ENCODE measurements at regions not wholly inside any gene's neighbourhood (a gene's known extent, or its start where the extent isn't known, plus 50 kb on each side); places are given as distances from the start of the nearest gene placed in this dataset.

DNA sequence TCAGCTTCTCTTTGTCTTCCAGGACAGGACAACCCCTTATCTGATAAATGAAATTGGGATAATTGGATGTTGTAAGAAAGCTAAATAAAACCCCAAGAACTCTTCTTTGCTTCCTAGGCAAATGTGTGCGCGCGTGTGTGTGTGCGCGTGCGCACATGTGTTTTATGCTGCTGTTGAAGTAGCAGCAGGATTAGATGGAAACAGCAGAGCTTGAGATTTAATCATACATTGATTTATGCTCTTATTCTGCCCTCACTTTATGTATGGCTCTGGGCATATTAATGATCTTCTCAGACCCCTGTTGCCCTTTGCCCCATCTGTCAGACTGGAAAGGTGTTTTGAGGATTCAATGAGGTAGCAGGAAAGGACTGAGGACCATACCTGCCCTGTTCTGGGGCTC, 324.0 kb upstream of the MAP3K7 start:
- TF ChIP-seq, protein P1, sequence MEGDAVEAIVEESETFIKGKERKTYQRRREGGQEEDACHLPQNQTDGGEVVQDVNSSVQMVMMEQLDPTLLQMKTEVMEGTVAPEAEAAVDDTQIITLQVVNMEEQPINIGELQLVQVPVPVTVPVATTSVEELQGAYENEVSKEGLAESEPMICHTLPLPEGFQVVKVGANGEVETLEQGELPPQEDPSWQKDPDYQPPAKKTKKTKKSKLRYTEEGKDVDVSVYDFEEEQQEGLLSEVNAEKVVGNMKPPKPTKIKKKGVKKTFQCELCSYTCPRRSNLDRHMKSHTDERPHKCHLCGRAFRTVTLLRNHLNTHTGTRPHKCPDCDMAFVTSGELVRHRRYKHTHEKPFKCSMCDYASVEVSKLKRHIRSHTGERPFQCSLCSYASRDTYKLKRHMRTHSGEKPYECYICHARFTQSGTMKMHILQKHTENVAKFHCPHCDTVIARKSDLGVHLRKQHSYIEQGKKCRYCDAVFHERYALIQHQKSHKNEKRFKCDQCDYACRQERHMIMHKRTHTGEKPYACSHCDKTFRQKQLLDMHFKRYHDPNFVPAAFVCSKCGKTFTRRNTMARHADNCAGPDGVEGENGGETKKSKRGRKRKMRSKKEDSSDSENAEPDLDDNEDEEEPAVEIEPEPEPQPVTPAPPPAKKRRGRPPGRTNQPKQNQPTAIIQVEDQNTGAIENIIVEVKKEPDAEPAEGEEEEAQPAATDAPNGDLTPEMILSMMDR (IDR thresholded peaks at IDR 0.05; ENCODE audit: low read length): no peak
- no peak for TF ChIP-seq EZH2phosphoT487 (IDR thresholded peaks at IDR 0.05; ENCODE audit: low read length)
- no peak for TF ChIP-seq EZH2 (optimal IDR thresholded peaks at IDR 0.05; ENCODE audit: low read depth, low read length)

All from MM.1S (cell line).